Epithelial cell of proximal tubule (primary cell): ENCODE measurements at regions not wholly inside any gene's neighbourhood (a gene's known extent, or its start where the extent isn't known, plus 50 kb on each side); places are given as distances from the start of the nearest gene placed in this dataset.

Source experiments
- DNase-seq: peaks from one replicate; pipeline ENCODE4 v3.0.0-alpha.2; 2011; ENCODE audit warnings: low read depth
- H3K4me3 ChIP-seq: 2 replicates; pipeline ENCODE4 v1.5.1; 2011; ENCODE audit warnings: low read depth, mild to moderate bottlenecking, low read length
- TF ChIP-seq, protein P1 (sequence below): conservative IDR thresholded peaks from 2 replicates; pipeline ENCODE4 v1.5.1; 2012; ENCODE audit warnings: low read depth, mild to moderate bottlenecking, low read length

DNA sequence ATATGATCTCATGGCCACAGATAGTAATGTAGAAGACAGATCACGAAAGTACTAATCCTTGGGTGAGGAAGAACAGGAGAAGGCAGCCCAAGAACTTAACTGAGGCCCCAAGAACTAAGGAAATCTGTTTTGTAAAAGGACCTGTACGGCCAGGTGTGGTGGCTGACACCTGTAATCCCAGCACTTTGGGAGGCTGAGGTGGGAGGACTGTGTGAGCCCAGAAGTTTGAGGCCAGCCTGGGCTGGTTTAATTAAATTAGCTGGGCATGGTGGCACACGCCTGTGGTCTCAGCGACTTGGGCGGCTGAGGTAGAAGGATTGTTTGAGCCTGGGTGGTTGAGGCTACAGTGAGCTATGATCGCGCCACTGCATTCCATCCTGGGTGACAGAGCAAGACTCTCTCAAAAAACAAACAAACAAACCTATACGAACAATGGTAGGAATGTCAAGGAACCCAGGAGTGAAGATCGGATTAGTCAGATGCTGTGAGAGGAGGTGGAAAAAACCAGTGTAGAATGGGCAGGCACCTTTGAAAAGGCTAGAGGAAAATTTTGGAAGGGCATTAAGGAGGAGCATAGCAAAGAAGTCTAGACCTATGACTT, 283.8 kb upstream of the DMRT1 start:
- no peak for DNase-seq
- TF ChIP-seq, protein P1, sequence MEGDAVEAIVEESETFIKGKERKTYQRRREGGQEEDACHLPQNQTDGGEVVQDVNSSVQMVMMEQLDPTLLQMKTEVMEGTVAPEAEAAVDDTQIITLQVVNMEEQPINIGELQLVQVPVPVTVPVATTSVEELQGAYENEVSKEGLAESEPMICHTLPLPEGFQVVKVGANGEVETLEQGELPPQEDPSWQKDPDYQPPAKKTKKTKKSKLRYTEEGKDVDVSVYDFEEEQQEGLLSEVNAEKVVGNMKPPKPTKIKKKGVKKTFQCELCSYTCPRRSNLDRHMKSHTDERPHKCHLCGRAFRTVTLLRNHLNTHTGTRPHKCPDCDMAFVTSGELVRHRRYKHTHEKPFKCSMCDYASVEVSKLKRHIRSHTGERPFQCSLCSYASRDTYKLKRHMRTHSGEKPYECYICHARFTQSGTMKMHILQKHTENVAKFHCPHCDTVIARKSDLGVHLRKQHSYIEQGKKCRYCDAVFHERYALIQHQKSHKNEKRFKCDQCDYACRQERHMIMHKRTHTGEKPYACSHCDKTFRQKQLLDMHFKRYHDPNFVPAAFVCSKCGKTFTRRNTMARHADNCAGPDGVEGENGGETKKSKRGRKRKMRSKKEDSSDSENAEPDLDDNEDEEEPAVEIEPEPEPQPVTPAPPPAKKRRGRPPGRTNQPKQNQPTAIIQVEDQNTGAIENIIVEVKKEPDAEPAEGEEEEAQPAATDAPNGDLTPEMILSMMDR = no peak
- no peak overlapping the region for H3K4me3 ChIP-seq

GRCh38 chr9:561427-561826, 280.1 kb upstream of the DMRT1 start:
- TF ChIP-seq, protein P1 = no peak
- H3K4me3 ChIP-seq = no peak overlapping the region
- no peak for DNase-seq

DNA sequence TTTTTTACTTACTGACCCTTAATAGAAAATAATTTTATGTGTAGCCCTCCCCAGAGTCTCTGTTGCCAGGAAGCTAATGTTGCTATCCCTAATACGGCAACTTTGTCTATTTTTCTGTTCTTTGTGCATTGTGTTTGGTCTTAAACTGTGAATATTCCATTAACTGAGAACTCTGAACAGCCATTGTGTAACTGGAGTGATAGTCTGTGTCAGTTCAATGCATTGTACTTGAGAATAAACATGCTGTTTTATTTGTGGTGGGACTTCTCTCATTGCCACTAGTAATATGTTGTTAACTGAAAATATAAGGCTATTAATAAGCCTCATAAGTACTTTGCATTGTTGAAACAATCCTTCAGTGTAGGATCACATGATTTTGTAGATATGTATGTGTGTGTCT, 278.3 kb upstream of the DMRT1 start:
- DNase-seq = no peak
- TF ChIP-seq, protein P1 = no peak
- no peak overlapping the region for H3K4me3 ChIP-seq

- no peak for DNase-seq
- TF ChIP-seq, protein P1 = no peak
- no peak overlapping the region for H3K4me3 ChIP-seq
Measured at GRCh38 chr9:565528-565927, 276.0 kb upstream of the DMRT1 start.

DNA sequence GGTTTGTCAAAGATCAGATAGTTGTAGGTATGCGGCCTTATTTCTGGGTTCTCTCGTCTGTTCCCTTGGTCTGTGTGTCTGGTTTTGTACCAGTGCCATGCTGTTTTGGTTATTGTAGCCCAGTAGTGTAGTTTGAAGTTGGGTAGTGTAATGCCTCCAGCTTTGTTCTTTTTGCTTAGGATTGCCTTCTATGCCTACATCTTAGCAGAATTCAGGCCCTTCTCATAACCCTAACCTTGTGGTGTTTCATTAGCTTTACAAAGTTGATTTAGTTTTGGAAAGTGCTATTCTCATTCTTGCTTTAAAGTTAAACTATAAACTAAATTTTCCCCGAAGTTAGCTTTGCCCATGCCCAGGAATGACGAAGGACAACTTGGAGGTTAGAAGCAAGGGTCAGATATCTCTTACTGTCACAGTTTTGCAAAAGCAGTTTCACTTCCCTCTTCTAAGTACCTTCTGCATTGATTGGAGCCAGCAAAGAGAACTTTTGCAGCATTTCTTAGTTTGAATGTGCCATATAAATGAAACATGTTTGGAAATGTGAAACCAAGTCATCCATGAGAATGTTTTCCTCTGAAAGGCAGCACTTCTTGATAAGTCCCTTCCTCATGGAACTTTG, 274.3 kb upstream of the DMRT1 start:
- H3K4me3 ChIP-seq = no peak overlapping the region
- TF ChIP-seq, protein P1 = no peak
- no peak for DNase-seq

DNA sequence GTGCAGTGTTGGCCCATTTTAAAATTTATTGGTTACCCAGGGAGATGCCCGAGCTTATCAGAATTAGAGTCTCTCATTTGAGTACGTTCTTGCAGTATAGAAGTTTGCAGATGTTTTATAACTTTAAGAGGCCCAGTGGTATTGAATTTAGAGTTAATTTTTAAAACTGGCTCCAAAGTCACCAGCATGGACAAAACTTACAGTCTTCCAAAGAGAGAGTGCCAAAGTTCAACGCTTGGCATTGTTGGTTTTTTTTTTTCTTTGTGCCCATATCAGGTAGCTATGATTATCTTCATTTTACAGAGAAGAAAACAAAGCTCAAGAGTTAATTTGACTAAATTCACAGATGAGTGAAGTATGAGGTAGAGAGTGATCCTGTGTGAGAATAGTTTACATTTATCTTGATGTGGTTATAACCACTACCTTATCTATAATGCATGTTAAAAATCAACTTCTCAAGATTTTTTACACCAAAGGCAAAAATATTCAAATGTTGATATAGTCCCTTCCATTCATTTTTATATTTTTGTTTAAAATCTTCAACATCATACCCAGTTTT, 273.7 kb upstream of the DMRT1 start:
- DNase-seq = no peak
- H3K4me3 ChIP-seq = no peak overlapping the region
- TF ChIP-seq, protein P1 = no peak

GRCh38 chr9:569296-569695, 272.2 kb upstream of the DMRT1 start:
- TF ChIP-seq, protein P1 = no peak
- DNase-seq = no peak
- H3K4me3 ChIP-seq = no peak overlapping the region
